ENCODE measurements at regions not wholly inside any gene's neighbourhood (a gene's known extent, or its start where the extent isn't known, plus 50 kb on each side); places are given as distances from the start of the nearest gene placed in this dataset.

- no peaks in the 10 kb centered on the region for H3K4me1 ChIP-seq (ENCODE audit: control insufficient read depth, extremely low read depth, insufficient read depth, low read length)
- no peaks in the 10 kb centered on the region for H3K79me2 ChIP-seq (ENCODE audit: control insufficient read depth, insufficient read depth, low read length)
- H3K4me2 ChIP-seq (ENCODE audit: extremely low read depth, insufficient read depth, low read length) = no peak overlapping the region
- H2AFZ ChIP-seq (ENCODE audit: low read length) = no peak overlapping the region
- H3K4me3 ChIP-seq (replicated peaks in 1 of 4; ENCODE audit: control extremely low read depth in 1 of 4, insufficient read depth in 1 of 4, low read depth in 3 of 4, low read length in 4 of 4) = no peak overlapping the region
- H3K27ac ChIP-seq (ENCODE audit: insufficient read depth, low read length) = no peak overlapping the region
- DNase-seq (ENCODE audit: low read depth in 2 of 2) = no peak
- no peaks in the 10 kb centered on the region for H4K20me1 ChIP-seq (ENCODE audit: control insufficient read depth, extremely low read depth, insufficient read depth, low read length)
- TF ChIP-seq CTCF (conservative IDR thresholded peaks at IDR 0.05 in 1 of 2, IDR thresholded peaks at IDR 0.05 in 1 of 2; ENCODE audit: low read depth in 1 of 2, low read length in 2 of 2) (no peak), EZH2 (IDR thresholded peaks at IDR 0.05; ENCODE audit: low read length, missing control alignments) (no peak)
- no peaks in the 10 kb centered on the region for H3K27me3 ChIP-seq (ENCODE audit: control insufficient read depth, insufficient read depth, low read length)
- no peak overlapping the region for H3K9ac ChIP-seq (ENCODE audit: insufficient read depth, low read length)
- H3K36me3 ChIP-seq (ENCODE audit: control insufficient read depth, insufficient read depth, low read length) = no peaks in the 10 kb centered on the region
- no peaks in the 10 kb centered on the region for H3K9me3 ChIP-seq (ENCODE audit: control insufficient read depth, insufficient read depth, low read depth, low read length)
Observed at GRCh38 chr20:12413116-12413515, 495.4 kb downstream of the BTBD3 start.

GRCh38 chr20:12414446-12415274, 497.0 kb downstream of the BTBD3 start:
- no peak overlapping the region for H3K27ac ChIP-seq (ENCODE audit: insufficient read depth, low read length)
- DNase-seq (ENCODE audit: low read depth in 2 of 2) = no peak
- no peaks in the 10 kb centered on the region for H3K27me3 ChIP-seq (ENCODE audit: control insufficient read depth, insufficient read depth, low read length)
- H3K4me3 ChIP-seq (replicated peaks in 1 of 4; ENCODE audit: control extremely low read depth in 1 of 4, insufficient read depth in 1 of 4, low read depth in 3 of 4, low read length in 4 of 4) = no peak overlapping the region
- H4K20me1 ChIP-seq (ENCODE audit: control insufficient read depth, extremely low read depth, insufficient read depth, low read length) = no peaks in the 10 kb centered on the region
- H3K9me3 ChIP-seq (ENCODE audit: control insufficient read depth, insufficient read depth, low read depth, low read length) = no peaks in the 10 kb centered on the region
- H3K79me2 ChIP-seq (ENCODE audit: control insufficient read depth, insufficient read depth, low read length) = no peaks in the 10 kb centered on the region
- no peak for TF ChIP-seq CTCF (conservative IDR thresholded peaks at IDR 0.05 in 1 of 2, IDR thresholded peaks at IDR 0.05 in 1 of 2; ENCODE audit: low read depth in 1 of 2, low read length in 2 of 2)
- no peak for TF ChIP-seq EZH2 (IDR thresholded peaks at IDR 0.05; ENCODE audit: low read length, missing control alignments)
- no peak overlapping the region for H3K4me2 ChIP-seq (ENCODE audit: extremely low read depth, insufficient read depth, low read length)
- H3K9ac ChIP-seq (ENCODE audit: insufficient read depth, low read length) = no peak overlapping the region
- no peak overlapping the region for H2AFZ ChIP-seq (ENCODE audit: low read length)
- no peaks in the 10 kb centered on the region for H3K4me1 ChIP-seq (ENCODE audit: control insufficient read depth, extremely low read depth, insufficient read depth, low read length)
- H3K36me3 ChIP-seq (ENCODE audit: control insufficient read depth, insufficient read depth, low read length) = no peaks in the 10 kb centered on the region

GRCh38 chr20:12416281-12416680, 498.6 kb downstream of the BTBD3 start:
- Histone ChIP-seq H4K20me1 (ENCODE audit: control insufficient read depth, extremely low read depth, insufficient read depth, low read length) (no peaks in the 10 kb centered on the region), H3K9ac (ENCODE audit: insufficient read depth, low read length) (no peak overlapping the region), H3K4me1 (ENCODE audit: control insufficient read depth, extremely low read depth, insufficient read depth, low read length) (no peaks in the 10 kb centered on the region), H3K4me3 (replicated peaks in 1 of 4; ENCODE audit: control extremely low read depth in 1 of 4, insufficient read depth in 1 of 4, low read depth in 3 of 4, low read length in 4 of 4) (no peak overlapping the region), H2AFZ (ENCODE audit: low read length) (no peak overlapping the region), H3K36me3 (ENCODE audit: control insufficient read depth, insufficient read depth, low read length) (no peaks in the 10 kb centered on the region), H3K9me3 (ENCODE audit: control insufficient read depth, insufficient read depth, low read depth, low read length) (no peaks in the 10 kb centered on the region), H3K79me2 (ENCODE audit: control insufficient read depth, insufficient read depth, low read length) (no peaks in the 10 kb centered on the region), H3K27me3 (ENCODE audit: control insufficient read depth, insufficient read depth, low read length) (no peaks in the 10 kb centered on the region), H3K4me2 (ENCODE audit: extremely low read depth, insufficient read depth, low read length) (no peak overlapping the region), H3K27ac (ENCODE audit: insufficient read depth, low read length) (no peak overlapping the region)
- no peak for DNase-seq (ENCODE audit: low read depth in 2 of 2)
- TF ChIP-seq EZH2 (IDR thresholded peaks at IDR 0.05; ENCODE audit: low read length, missing control alignments) (no peak), CTCF (conservative IDR thresholded peaks at IDR 0.05 in 1 of 2, IDR thresholded peaks at IDR 0.05 in 1 of 2; ENCODE audit: low read depth in 1 of 2, low read length in 2 of 2) (no peak)
